Cardiac fibroblast (primary cell): ENCODE measurements at regions not wholly inside any gene's neighbourhood (a gene's known extent, or its start where the extent isn't known, plus 50 kb on each side); places are given as distances from the start of the nearest gene placed in this dataset.

Source experiments
- DNase-seq, 2 donors: peaks; one replicate each; pipeline versions ENCODE4 v3.0.0 to v3.0.0-alpha.2; 2010; ENCODE audit warnings: low read depth in 2 of 2
- H3K4me3 ChIP-seq, 2 donors: replicated peaks in 1 of 2; 1 replicate in 1 of 2; 2 replicates in 1 of 2; pipeline ENCODE4 v1.5.1; 2011; ENCODE audit warnings: low read depth in 2 of 2, low read length in 2 of 2, mild to moderate bottlenecking in 2 of 2, moderate library complexity in 1 of 2
- TF ChIP-seq, protein P1 (sequence below): IDR thresholded peaks from one replicate; pipeline ENCODE4 v1.5.1; 2011; ENCODE audit warnings: low read depth, mild to moderate bottlenecking, low read length, inconsistent platforms

DNA sequence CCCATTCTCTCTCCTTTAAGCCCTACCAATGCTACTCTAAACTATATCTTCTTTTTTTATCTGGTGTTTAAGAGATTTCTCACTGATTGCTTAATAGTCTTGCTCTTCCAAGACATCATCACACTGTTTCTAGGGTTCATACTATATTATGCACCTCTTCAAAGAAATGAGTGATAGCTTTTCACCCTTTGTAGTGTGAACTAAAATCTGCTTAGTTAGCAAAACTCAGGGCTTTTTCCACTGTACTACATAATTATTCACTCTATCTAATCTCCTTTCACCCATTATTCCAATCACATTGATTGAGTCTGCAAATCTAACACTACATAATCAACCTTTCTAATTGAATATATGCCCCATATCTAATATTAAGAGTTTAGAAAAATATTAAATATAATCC, 456.0 kb upstream of the SOX9 start:
- TF ChIP-seq, protein P1, sequence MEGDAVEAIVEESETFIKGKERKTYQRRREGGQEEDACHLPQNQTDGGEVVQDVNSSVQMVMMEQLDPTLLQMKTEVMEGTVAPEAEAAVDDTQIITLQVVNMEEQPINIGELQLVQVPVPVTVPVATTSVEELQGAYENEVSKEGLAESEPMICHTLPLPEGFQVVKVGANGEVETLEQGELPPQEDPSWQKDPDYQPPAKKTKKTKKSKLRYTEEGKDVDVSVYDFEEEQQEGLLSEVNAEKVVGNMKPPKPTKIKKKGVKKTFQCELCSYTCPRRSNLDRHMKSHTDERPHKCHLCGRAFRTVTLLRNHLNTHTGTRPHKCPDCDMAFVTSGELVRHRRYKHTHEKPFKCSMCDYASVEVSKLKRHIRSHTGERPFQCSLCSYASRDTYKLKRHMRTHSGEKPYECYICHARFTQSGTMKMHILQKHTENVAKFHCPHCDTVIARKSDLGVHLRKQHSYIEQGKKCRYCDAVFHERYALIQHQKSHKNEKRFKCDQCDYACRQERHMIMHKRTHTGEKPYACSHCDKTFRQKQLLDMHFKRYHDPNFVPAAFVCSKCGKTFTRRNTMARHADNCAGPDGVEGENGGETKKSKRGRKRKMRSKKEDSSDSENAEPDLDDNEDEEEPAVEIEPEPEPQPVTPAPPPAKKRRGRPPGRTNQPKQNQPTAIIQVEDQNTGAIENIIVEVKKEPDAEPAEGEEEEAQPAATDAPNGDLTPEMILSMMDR = no peak
- DNase-seq = no peak

GRCh38 chr17:71666047-71666446, 454.8 kb upstream of the SOX9 start:
- TF ChIP-seq, protein P1 = no peak
- DNase-seq = no peak
- no peak overlapping the region for H3K4me3 ChIP-seq

More for the DNA sequence above, 456.0 kb upstream of the SOX9 start:
- no peak overlapping the region for H3K4me3 ChIP-seq

DNA sequence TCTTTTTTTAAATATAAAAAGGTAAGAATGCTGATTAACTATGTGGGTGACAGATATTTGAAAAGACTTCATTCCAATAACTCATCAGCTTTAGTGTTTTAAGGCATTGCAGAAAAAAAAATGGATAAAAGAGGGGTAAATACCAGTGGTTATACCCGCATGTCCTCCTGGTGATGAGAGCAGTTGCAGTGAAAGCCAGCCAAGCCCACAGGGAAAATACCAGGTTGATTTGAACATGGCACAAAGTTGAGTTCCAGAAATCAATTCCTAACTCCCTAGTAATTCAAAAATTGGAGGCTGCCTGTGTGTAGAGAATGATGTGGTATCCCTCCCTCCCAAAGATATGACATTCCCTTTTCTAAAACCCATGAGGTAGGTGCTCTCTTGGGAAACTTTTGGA, 453.2 kb upstream of the SOX9 start:
- H3K4me3 ChIP-seq = no peak overlapping the region
- TF ChIP-seq, protein P1 = no peak
- no peak for DNase-seq

- no peak overlapping the region for H3K4me3 ChIP-seq
- TF ChIP-seq, protein P1 = no peak
- no peak for DNase-seq
These were observed 452.0 kb upstream of the SOX9 start for GRCh38 chr17:71668807-71669206.

- DNase-seq = no peak
- H3K4me3 ChIP-seq = no peak overlapping the region
- TF ChIP-seq, protein P1 = no peak
These were observed 443.4 kb upstream of the SOX9 start for GRCh38 chr17:71677439-71677838.

GRCh38 chr17:71679832-71680231, 441.0 kb upstream of the SOX9 start:
- TF ChIP-seq, protein P1 = no peak
- H3K4me3 ChIP-seq = no peak overlapping the region
- no peak for DNase-seq

DNA sequence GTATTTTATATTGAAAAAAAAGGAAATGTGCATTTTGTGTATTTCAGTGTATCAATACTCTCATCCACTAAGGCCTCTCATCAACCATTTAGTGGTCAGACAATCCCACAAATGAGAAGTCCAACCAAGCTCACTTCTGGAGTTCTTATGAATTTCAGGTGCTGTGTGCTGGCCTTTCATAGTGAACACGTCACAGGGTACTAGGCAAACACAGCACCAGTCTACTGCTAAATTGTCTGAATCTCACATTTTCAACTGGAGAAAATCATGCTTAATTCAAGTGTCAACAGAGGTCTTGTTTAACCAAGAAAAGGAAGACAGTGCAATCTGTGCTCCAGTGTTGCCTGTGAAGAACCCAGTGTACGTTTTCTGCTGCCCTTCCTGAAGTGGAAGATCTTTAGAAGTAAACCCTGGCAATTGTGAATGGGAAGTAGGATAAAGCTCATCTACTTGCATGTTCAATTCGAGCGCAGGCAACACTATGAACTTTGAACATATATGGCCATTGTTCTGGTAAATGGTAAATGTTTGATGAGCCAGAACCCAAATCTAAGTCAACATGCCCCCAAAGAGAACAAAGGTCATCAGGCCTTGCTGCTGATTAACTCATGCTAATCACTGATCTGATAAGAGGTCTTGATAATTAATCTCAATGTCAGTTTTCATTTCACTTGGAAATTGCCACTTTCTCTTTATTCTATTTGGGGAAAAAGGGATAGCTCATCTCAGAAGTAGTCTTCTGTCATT, 439.2 kb upstream of the SOX9 start:
- TF ChIP-seq, protein P1 = no peak
- DNase-seq = no peak
- H3K4me3 ChIP-seq = no peak overlapping the region
